ENCODE measurements at regions not wholly inside any gene's neighbourhood (a gene's known extent, or its start where the extent isn't known, plus 50 kb on each side); places are given as distances from the start of the nearest gene placed in this dataset.

DNA sequence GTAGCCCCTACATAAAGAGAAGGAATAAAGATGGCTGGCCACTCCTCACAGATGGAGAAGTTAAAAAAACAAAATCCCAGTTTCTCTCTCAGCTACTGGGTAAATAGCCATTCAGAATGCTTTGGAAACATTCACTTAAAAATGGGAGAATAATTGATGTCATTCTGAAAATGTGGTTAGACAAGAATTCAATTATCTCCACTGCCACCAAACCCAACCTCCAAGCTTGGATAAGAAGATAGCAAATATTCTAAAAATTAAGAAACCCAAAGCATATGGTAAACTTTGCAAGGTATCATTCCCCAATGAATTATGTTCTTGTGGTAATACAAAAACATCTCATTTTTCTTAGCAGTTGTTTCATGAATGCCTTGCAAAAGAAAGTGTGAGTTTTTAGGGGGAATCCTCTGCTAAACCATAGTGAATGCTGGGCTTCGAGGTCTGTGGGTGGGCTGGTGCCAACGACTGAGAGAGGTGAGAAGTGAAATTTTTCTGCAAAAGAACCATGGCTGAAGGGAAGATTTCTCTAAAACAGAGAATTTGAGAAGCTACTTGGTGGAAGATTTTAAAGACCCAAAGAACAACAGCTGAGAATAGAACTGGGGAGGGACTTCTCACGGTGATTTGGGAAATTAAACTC, 497.9 kb upstream of the JARID2 start:
- TF ChIP-seq, protein P1, sequence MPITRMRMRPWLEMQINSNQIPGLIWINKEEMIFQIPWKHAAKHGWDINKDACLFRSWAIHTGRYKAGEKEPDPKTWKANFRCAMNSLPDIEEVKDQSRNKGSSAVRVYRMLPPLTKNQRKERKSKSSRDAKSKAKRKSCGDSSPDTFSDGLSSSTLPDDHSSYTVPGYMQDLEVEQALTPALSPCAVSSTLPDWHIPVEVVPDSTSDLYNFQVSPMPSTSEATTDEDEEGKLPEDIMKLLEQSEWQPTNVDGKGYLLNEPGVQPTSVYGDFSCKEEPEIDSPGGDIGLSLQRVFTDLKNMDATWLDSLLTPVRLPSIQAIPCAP (CRISPR knock-in tag; IDR thresholded peaks at IDR 0.05; ENCODE audit: low read depth): no peak
- TF ChIP-seq, protein P2, sequence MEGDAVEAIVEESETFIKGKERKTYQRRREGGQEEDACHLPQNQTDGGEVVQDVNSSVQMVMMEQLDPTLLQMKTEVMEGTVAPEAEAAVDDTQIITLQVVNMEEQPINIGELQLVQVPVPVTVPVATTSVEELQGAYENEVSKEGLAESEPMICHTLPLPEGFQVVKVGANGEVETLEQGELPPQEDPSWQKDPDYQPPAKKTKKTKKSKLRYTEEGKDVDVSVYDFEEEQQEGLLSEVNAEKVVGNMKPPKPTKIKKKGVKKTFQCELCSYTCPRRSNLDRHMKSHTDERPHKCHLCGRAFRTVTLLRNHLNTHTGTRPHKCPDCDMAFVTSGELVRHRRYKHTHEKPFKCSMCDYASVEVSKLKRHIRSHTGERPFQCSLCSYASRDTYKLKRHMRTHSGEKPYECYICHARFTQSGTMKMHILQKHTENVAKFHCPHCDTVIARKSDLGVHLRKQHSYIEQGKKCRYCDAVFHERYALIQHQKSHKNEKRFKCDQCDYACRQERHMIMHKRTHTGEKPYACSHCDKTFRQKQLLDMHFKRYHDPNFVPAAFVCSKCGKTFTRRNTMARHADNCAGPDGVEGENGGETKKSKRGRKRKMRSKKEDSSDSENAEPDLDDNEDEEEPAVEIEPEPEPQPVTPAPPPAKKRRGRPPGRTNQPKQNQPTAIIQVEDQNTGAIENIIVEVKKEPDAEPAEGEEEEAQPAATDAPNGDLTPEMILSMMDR (CRISPR knock-in tag; IDR thresholded peaks at IDR 0.05): no peak
- TF ChIP-seq SMC3 (IDR thresholded peaks at IDR 0.05; ENCODE audit: low read length) (no peak), PHF8 (CRISPR knock-in tag; IDR thresholded peaks at IDR 0.05) (no peak), POLR2A (IDR thresholded peaks at IDR 0.05; ENCODE audit: insufficient read depth in 1 of 2, low read depth in 2 of 2, low read length in 2 of 2) (no peak), CEBPB (IDR thresholded peaks at IDR 0.05; ENCODE audit: borderline replicate concordance, low read depth, low read length) (no peak), TOE1 (CRISPR knock-in tag; IDR thresholded peaks at IDR 0.05) (no peak), ZNF558 (CRISPR knock-in tag; IDR thresholded peaks at IDR 0.05; ENCODE audit: borderline replicate concordance) (no peak), MXD4 (CRISPR knock-in tag; IDR thresholded peaks at IDR 0.05) (no peak), RFX1 (IDR thresholded peaks at IDR 0.05) (no peak)
- TF ChIP-seq, protein P3, sequence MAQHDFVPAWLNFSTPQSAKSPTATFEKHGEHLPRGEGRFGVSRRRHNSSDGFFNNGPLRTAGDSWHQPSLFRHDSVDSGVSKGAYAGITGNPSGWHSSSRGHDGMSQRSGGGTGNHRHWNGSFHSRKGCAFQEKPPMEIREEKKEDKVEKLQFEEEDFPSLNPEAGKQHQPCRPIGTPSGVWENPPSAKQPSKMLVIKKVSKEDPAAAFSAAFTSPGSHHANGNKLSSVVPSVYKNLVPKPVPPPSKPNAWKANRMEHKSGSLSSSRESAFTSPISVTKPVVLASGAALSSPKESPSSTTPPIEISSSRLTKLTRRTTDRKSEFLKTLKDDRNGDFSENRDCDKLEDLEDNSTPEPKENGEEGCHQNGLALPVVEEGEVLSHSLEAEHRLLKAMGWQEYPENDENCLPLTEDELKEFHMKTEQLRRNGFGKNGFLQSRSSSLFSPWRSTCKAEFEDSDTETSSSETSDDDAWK (CRISPR knock-in tag; IDR thresholded peaks at IDR 0.05): no peak

Measured in HepG2 (cell line).